ENCODE measurements at regions not wholly inside any gene's neighbourhood (a gene's known extent, or its start where the extent isn't known, plus 50 kb on each side); places are given as distances from the start of the nearest gene placed in this dataset.
"Not testable (repeated sequence)": the region's sequence is repeated elsewhere in the genome, so short reads cannot be mapped to it uniquely, and the experiment has no call there.

DNA sequence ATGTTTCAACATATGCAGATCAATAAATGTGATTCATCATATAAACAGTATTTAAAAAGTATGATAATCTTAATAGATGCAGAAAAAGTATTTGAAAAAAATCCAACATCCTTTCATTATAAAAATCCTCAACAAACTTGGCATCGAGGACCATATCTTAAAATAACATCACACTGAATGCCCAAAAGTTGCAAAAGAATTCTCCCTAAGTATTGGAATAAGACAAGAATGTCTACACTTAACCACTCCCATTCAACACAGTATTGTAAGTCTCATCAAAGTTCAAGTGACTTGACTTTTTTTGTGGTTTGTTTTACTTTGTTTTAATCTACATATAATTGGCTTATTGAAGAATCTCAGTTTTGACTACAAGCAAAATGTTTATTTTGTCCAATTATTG, 779.0 kb upstream of the SLIT2 start:
- H3K9me3 ChIP-seq, result no peaks in the 10 kb centered on the region
- TF ChIP-seq, protein P1, sequence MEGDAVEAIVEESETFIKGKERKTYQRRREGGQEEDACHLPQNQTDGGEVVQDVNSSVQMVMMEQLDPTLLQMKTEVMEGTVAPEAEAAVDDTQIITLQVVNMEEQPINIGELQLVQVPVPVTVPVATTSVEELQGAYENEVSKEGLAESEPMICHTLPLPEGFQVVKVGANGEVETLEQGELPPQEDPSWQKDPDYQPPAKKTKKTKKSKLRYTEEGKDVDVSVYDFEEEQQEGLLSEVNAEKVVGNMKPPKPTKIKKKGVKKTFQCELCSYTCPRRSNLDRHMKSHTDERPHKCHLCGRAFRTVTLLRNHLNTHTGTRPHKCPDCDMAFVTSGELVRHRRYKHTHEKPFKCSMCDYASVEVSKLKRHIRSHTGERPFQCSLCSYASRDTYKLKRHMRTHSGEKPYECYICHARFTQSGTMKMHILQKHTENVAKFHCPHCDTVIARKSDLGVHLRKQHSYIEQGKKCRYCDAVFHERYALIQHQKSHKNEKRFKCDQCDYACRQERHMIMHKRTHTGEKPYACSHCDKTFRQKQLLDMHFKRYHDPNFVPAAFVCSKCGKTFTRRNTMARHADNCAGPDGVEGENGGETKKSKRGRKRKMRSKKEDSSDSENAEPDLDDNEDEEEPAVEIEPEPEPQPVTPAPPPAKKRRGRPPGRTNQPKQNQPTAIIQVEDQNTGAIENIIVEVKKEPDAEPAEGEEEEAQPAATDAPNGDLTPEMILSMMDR (IDR thresholded peaks at IDR 0.05), result no peak
- H3K4me1 ChIP-seq, result no peaks in the 10 kb centered on the region
- H3K27ac ChIP-seq, result no peak overlapping the region
- intact Hi-C loops (cut with DNase I), result no loop called here
- H3K4me3 ChIP-seq, result no peak overlapping the region
- no peaks in the 10 kb centered on the region for H3K36me3 ChIP-seq
- DNase-seq, result no peak
- no peaks in the 10 kb centered on the region for H3K27me3 ChIP-seq
- H3K9ac ChIP-seq (ENCODE audit: low read depth in 2 of 2, low read length in 2 of 2), result no peak overlapping the region

DNA sequence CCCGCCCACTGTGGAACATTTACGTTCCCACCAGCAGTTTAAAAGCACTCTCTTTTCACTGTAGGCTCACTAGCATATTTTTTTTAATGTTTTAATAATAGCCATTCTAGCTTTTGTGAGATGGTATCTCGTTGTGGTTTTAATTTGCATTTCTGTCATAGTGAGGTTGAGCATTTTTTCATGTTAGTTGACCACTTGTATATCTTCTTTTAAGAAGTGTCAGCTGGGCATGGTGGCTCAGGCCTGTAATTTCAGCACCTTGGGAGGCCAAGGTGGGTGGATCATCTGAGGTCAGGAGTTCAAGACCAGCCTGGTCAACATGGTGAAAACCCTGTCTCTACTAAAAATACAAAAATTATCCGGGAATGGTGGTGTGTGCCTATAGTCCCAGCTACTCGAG, 781.7 kb upstream of the SLIT2 start:
- H3K4me3 ChIP-seq; DNase-seq; H3K4me1 ChIP-seq; H3K36me3 ChIP-seq; H3K27ac ChIP-seq; H3K9ac ChIP-seq (ENCODE audit: low read depth in 2 of 2, low read length in 2 of 2); intact Hi-C loops (cut with DNase I); H3K9me3 ChIP-seq; H3K27me3 ChIP-seq: not testable (repeated sequence)

DNA sequence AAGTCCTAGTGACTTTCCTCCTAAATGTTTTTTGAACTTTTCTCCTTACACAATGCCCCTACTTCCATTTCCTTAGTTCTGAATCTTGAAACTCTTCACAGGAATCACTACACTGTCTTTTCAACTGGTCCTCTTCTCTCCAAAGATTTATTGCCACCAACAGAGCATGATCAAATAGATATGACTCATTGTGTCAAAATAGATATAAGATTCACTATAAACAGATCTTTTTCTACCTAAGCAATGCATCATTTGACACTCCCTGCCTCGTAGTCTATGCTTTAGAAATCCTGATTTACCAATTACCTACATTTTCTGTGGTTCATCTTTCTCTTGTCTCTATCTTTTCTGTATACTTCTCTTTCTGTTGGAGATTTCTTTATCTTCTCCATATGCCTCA, 789.6 kb upstream of the SLIT2 start:
- Histone ChIP-seq H3K27me3 (no peaks in the 10 kb centered on the region), H3K4me1 (no peaks in the 10 kb centered on the region), H3K9me3 (no peaks in the 10 kb centered on the region), H3K9ac (ENCODE audit: low read depth in 2 of 2, low read length in 2 of 2) (no peak overlapping the region), H3K27ac (no peak overlapping the region), H3K4me3 (no peak overlapping the region), H3K36me3 (no peaks in the 10 kb centered on the region)
- DNase-seq, result no peak
- TF ChIP-seq, protein P1 (IDR thresholded peaks at IDR 0.05), result no peak
- intact Hi-C loops (cut with DNase I), result no loop called here

DNA sequence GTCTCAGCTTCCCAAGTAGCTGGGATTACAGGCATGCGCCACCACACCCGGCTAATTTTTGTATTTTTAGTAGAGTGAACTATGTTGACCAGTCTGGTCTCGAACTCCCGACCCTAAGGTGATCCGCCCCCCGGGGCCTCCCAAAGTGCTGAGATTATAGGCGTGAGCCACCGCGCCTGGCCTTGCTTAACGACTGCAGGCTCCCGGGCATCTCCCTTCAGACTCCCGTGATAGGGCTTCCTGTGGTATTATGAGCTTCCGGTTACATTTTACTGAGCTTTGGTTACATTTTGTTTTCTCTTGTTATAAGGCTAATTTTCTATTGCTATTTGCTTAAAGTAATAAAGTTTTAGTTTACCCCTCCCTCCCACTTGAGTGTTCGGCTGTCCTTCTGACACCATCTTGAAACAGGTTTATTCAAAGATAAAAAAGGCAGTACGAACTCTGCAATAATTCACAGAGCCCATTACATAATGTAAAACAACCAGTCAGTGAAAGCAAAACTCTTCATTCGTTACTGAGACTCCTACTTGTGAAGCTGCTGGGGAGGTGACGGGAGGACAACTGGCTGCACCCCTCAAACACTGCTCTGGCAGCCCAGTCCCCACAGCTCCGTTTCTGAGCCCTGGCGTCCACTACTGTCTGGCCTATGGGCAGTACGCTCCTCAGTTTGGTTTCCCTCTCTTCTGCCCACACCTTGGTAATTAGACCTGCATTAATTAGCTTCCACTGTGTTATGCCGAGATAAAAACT, 795.7 kb upstream of the SLIT2 start:
- no peak overlapping the region for H3K9ac ChIP-seq (ENCODE audit: low read depth in 2 of 2, low read length in 2 of 2)
- H3K27me3 ChIP-seq, result no peaks in the 10 kb centered on the region
- no peaks in the 10 kb centered on the region for H3K36me3 ChIP-seq
- DNase-seq, result no peak
- TF ChIP-seq, protein P1 (IDR thresholded peaks at IDR 0.05), result no peak
- no peaks in the 10 kb centered on the region for H3K9me3 ChIP-seq
- intact Hi-C loops (cut with DNase I), result no loop called here
- H3K4me3 ChIP-seq, result no peak overlapping the region
- no peak overlapping the region for H3K27ac ChIP-seq
- no peaks in the 10 kb centered on the region for H3K4me1 ChIP-seq

DNA sequence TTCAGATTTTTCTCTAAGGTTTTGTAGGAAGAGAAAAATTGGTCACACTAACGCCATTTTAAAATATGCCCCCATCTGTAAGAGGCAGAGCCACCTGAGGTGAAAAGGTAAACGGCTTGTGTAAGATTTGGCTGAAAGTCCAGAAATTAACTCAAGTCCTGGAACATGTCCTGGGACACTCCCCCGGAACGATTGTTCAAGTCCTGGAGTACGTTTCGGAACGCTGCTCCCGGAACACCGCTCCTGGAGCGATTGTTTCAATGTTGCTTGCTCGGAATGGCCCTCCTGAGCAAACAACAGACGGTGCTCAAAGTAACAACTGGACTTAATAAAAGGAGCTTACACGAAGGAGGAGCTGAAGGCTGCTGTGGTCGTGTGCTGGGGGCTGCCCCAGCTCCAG, 796.5 kb upstream of the SLIT2 start:
- intact Hi-C loops (cut with DNase I), result no loop called here
- DNase-seq, result no peak

GRCh38 chr4:19438233-19438632, 813.5 kb upstream of the SLIT2 start:
- Histone ChIP-seq H3K27ac (no peak overlapping the region), H3K27me3 (no peaks in the 10 kb centered on the region), H3K9me3 (no peaks in the 10 kb centered on the region), H3K9ac (ENCODE audit: low read depth in 2 of 2, low read length in 2 of 2) (no peak overlapping the region), H3K4me3 (no peak overlapping the region), H3K36me3 (no peaks in the 10 kb centered on the region), H3K4me1 (no peaks in the 10 kb centered on the region)
- TF ChIP-seq, protein P1 (IDR thresholded peaks at IDR 0.05), result no peak
- DNase-seq, result no peak
- intact Hi-C loops (cut with DNase I), result no loop called here

More for the DNA sequence above, 796.5 kb upstream of the SLIT2 start:
- Histone ChIP-seq H3K27ac (no peak overlapping the region), H3K4me1 (no peaks in the 10 kb centered on the region), H3K36me3 (no peaks in the 10 kb centered on the region), H3K4me3 (no peak overlapping the region), H3K27me3 (no peaks in the 10 kb centered on the region), H3K9me3 (no peaks in the 10 kb centered on the region), H3K9ac (ENCODE audit: low read depth in 2 of 2, low read length in 2 of 2) (no peak overlapping the region)
- TF ChIP-seq, protein P1 (IDR thresholded peaks at IDR 0.05), result no peak

All from colonic mucosa (tissue), 4 donors.